ENCODE measurements at regions not wholly inside any gene's neighbourhood (a gene's known extent, or its start where the extent isn't known, plus 50 kb on each side); places are given as distances from the start of the nearest gene placed in this dataset.

DNA sequence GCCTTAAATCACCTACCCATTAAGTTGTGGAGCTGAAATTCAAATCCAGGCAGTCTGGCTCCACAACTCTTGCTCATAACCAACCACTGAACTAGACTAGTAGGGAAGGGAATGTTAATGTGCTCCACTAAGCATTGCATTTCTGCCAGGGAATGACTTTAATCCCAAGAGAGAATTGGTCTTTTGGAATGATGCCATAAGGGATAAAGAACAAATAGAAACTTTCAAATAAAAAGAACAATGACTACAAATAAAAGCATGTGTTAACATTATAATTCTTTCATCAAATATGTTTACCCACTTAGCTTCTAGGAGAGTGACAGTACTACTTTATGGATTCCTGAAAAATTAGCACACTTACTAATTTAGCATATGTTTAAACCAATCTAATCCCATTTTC lies 905.9 kb downstream of the CENPC start:
- TF ChIP-seq, protein P1, sequence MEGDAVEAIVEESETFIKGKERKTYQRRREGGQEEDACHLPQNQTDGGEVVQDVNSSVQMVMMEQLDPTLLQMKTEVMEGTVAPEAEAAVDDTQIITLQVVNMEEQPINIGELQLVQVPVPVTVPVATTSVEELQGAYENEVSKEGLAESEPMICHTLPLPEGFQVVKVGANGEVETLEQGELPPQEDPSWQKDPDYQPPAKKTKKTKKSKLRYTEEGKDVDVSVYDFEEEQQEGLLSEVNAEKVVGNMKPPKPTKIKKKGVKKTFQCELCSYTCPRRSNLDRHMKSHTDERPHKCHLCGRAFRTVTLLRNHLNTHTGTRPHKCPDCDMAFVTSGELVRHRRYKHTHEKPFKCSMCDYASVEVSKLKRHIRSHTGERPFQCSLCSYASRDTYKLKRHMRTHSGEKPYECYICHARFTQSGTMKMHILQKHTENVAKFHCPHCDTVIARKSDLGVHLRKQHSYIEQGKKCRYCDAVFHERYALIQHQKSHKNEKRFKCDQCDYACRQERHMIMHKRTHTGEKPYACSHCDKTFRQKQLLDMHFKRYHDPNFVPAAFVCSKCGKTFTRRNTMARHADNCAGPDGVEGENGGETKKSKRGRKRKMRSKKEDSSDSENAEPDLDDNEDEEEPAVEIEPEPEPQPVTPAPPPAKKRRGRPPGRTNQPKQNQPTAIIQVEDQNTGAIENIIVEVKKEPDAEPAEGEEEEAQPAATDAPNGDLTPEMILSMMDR (IDR thresholded peaks at IDR 0.05; ENCODE audit: extremely low read depth in 1 of 2, insufficient read depth in 1 of 2, low read depth in 1 of 2, low read length in 2 of 2), result no peak
- TF ChIP-seq POLR2A (IDR thresholded peaks at IDR 0.05; ENCODE audit: low read depth, low read length) (no peak), EZH2 (IDR thresholded peaks at IDR 0.05; ENCODE audit: borderline replicate concordance, low read depth, low read length, severe bottlenecking) (no peak)

All from endothelial cell of umbilical vein (primary cell).